Fibroblast of villous mesenchyme (primary cell): ENCODE measurements at regions not wholly inside any gene's neighbourhood (a gene's known extent, or its start where the extent isn't known, plus 50 kb on each side); places are given as distances from the start of the nearest gene placed in this dataset.

Experiments used
- DNase-seq: peaks from one replicate; pipeline ENCODE4 v3.0.0-alpha.2; 2010; ENCODE audit warnings: low read depth
- H3K4me3 ChIP-seq: 2 replicates; pipeline ENCODE4 v1.5.1; 2011; ENCODE audit warnings: low read depth, mild to moderate bottlenecking, low read length
- TF ChIP-seq, protein P1 (sequence below): IDR thresholded peaks from 2 replicates; pipeline ENCODE4 v1.5.1; 2012; ENCODE audit warnings: low read depth, mild to moderate bottlenecking, low read length; ENCODE audit not compliant: insufficient read depth

GRCh38 chr7:22669692-22670421, 57.1 kb upstream of the IL6 start:
- H3K4me3 ChIP-seq: no peak overlapping the region
- TF ChIP-seq, protein P1, sequence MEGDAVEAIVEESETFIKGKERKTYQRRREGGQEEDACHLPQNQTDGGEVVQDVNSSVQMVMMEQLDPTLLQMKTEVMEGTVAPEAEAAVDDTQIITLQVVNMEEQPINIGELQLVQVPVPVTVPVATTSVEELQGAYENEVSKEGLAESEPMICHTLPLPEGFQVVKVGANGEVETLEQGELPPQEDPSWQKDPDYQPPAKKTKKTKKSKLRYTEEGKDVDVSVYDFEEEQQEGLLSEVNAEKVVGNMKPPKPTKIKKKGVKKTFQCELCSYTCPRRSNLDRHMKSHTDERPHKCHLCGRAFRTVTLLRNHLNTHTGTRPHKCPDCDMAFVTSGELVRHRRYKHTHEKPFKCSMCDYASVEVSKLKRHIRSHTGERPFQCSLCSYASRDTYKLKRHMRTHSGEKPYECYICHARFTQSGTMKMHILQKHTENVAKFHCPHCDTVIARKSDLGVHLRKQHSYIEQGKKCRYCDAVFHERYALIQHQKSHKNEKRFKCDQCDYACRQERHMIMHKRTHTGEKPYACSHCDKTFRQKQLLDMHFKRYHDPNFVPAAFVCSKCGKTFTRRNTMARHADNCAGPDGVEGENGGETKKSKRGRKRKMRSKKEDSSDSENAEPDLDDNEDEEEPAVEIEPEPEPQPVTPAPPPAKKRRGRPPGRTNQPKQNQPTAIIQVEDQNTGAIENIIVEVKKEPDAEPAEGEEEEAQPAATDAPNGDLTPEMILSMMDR: no peak
- DNase-seq: no peak

DNA sequence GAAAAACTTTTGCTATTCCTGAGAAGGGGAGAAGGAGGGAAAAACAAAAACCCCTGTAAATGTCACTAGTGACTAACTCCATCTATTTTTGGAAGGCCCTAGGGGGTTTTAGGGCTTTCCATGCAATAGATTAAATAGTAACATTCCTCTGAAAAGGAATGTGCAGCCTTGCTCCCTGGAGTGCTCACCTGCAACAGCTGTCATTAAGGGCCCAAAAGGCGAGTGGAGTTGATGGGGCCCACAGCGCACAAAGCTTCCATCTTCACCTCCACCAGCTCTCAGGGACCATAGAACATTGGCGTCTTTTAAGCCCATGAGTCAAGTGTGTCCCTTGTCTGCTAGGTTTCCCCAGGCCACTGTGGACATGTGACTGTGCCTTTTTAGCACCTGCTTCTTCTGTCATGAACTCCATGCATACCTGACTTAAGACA, 58.0 kb upstream of the IL6 start:
- DNase-seq: no peak
- TF ChIP-seq, protein P1: no peak
- no peak overlapping the region for H3K4me3 ChIP-seq

DNA sequence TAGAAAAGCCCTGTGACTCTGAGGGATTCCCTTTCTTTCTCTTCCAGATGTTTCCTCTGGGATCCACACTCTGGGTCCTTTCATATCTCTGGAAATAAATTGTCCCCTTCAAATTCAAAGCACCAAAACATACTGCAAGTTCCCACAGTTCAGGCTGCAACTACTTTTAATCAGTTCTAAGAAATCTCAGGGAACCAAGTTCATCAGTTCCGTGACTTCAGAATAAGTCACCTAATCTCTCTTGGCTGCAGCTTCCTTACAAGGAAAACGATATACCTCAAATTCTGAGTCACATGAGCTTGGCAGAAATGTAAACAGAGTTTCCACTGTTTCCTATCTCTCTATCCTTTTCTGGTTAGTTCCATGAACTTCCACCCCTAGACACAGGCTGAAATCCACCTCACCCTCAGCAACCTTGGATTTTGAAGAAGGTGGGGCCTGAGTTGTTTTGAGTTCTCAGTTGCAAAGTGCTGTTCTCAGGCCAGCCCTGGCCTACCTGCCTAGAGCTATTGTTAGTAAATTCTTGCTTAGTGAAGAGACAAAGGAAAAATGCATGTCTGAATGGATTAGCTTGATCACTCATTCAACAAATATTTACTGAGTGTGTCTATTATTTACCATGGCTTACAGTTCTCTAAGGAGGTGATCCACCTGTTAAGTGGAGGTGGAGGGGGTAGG, 59.3 kb upstream of the IL6 start:
- TF ChIP-seq, protein P1: no peak
- DNase-seq: peak; percentile 69
- no peak overlapping the region for H3K4me3 ChIP-seq

DNA sequence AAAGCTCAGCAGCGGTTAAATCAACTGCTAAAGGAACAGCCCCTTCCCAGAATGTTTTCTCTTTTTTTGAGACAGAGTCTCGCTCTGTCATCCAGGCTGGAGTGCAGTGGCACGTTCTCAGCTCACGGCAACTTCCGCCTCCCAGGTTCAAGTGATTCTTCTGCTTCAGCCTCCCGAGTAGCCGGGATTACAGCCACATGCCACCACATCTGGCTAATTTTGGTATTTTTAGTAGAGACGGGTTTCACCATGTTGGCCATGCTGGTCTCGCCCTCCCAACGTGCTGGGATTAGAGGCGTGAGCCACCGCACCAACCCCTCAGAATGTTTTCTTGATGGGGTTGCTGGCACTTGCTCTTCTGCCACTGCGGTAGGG, 59.8 kb upstream of the IL6 start:
- DNase-seq: no peak

DNA sequence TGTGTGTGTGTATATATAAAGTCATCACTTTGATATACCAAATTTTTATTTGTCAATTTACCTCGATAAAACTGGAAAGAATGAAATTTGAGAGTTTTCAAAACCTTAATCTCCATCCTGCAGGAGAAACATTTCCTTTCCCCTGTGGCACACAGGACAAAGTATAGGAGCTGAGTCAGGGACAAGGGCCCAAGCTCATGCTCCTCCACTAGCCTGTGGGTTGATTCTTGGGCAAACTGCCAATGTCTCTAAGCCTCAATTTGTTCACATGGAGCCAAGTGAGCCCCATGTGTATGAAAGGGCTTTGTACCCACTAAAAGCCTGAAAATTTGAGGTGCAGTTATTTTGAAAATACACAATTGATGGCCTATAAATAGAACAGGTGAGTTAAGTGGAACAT, 60.3 kb upstream of the IL6 start:
- TF ChIP-seq, protein P1: no peak
- no peak for DNase-seq

More for the DNA sequence above, 59.8 kb upstream of the IL6 start:
- TF ChIP-seq, protein P1: no peak
- H3K4me3 ChIP-seq: no peak overlapping the region

DNA sequence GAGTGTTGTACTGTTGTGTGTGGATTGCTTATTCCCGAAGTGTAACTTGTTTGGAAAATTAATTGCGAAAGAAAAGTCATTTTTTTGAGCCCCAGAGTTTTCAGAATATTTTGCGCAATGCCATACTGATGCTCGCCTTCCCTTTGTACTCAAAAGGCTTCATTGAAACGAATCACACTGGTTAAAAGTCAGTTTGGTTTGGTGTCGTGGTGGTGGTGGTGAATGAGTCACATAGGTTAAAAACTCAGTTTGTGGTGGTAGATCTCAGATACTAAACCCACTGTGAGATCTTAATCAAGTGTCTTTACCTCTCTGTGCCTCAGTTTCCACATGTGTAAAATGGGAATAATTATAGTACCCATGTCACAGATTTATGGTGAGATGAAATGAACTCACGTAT, 61.1 kb upstream of the IL6 start:
- TF ChIP-seq, protein P1: no peak
- no peak overlapping the region for H3K4me3 ChIP-seq
- DNase-seq: no peak

More for the DNA sequence above, 60.3 kb upstream of the IL6 start:
- no peak overlapping the region for H3K4me3 ChIP-seq
